ENCODE measurements at regions not wholly inside any gene's neighbourhood (a gene's known extent, or its start where the extent isn't known, plus 50 kb on each side); places are given as distances from the start of the nearest gene placed in this dataset.
A peak's percentile ranks its signal among the peaks of the same experiment; 100 is the strongest.
"Not testable (repeated sequence)": the region's sequence is repeated elsewhere in the genome, so short reads cannot be mapped to it uniquely, and the experiment has no call there.

DNA sequence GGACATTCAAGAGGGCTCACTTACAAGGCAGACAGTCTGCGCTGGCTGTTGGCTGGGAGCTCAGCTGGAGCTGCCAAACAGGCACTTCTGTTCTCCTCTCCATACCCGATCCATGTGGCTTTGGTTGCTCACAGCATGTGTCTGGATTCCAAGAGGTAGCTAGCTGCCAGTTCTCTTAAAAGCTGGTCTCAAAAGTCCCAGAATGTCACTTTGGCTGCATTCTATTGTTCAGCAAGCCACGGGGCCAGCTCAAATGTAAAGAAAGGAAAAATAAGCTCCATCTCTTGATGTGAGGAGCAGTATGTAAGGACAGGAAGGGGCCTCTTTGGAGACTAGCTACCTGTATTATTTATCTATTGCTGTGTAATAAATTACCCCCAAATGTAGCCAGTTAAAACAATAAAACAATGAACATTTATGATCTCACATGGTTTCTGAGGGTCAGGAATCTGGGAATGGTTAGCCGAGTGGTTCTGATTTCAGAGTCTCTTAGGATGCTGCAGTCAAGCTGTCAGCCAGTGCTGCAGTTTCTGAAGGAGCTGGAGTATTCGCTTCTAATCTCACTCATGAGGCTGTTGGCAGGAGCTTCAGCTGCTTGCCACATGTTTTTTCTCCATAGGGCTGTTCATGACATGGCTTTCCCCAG lies 112.7 kb upstream of the CLINT1 start:
- ATAC-seq (no peak), DNase-seq (no peak)

- not testable (repeated sequence) for ATAC-seq, DNase-seq
Observed at GRCh38 chr5:157968570-157968969, 109.6 kb upstream of the CLINT1 start.

GRCh38 chr5:157965989-157966388 lies 107.0 kb upstream of the CLINT1 start:
- DNase-seq (no peak), ATAC-seq (no peak)

GRCh38 chr5:157965040-157965678 lies 106.2 kb upstream of the CLINT1 start:
- ATAC-seq: no peak

GRCh38 chr5:157963761-157964160 lies 104.8 kb upstream of the CLINT1 start:
- DNase-seq (no peak), ATAC-seq (no peak)

More at GRCh38 chr5:157965040-157965678, 106.2 kb upstream of the CLINT1 start:
- DNase-seq: no peak

- no peak for ATAC-seq
- no peak for DNase-seq
Observed at GRCh38 chr5:157963244-157963643, 104.3 kb upstream of the CLINT1 start.

DNA sequence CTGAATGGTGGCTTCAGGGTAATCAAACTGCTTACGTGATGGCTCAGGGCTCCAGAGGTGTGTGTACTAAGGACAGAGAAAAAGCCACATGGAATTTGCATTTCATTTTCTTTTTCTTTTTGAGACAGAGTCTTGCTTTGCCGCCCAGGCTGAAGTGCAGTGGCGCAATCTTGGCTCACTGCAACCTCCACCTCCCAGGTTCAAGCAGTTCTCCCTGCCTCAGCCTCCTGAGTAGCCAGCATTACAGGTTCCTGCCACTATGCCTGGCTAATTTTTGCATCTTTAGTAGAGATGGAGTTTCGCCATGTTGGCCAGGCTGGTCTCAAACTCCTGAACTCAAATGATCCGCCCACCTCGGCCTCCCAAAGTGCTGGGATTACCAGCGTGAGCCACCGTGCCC lies 103.7 kb upstream of the CLINT1 start:
- not testable (repeated sequence) for DNase-seq, ATAC-seq

GRCh38 chr5:157961896-157962590 lies 103.1 kb upstream of the CLINT1 start:
- DNase-seq: no peak
- no peak for ATAC-seq

DNA sequence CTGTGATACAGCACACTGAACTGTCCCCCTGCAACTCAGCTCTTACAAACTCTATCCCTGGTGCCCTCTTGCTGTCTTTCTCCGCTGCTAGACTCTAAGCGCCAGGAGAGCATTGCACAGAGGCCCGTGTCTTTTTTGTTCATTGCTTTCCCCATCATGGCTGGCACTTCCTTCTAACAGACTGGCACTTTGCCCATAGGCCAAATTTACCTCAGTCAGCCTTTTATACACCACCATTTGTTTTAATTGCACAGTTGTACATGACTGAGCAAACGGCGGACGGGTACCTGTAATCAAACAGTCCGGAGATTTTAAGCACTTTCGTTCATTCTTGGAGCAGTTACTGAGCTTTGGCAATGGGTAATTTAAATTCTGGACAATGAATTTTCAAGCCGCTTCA lies 102.2 kb upstream of the CLINT1 start:
- no peak for ATAC-seq

DNA sequence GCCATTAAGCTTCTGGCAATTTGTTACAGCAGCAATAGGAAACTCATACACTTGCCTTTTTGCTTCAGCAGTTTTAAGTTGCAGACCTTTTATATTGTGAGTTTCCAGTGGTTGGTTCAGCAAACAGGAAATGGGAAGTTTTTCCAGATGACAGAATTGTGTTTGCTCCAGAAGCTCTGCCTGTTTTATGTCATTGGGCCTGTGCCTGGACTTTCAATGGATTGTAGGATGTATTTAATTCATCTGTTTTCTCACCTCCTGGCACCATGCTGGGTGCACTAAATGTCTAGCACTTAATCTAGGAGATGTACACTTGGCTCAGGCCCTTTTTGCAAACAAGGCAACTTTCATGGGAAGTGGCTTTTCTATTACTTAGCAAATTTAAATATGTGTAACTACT lies 100.4 kb upstream of the CLINT1 start:
- ATAC-seq (no peak), DNase-seq (no peak)

More for the DNA sequence above, 102.2 kb upstream of the CLINT1 start:
- DNase-seq: no peak

- DNase-seq (no peak), ATAC-seq (no peak)
Observed at GRCh38 chr5:157956271-157956885, 97.4 kb upstream of the CLINT1 start.

DNA sequence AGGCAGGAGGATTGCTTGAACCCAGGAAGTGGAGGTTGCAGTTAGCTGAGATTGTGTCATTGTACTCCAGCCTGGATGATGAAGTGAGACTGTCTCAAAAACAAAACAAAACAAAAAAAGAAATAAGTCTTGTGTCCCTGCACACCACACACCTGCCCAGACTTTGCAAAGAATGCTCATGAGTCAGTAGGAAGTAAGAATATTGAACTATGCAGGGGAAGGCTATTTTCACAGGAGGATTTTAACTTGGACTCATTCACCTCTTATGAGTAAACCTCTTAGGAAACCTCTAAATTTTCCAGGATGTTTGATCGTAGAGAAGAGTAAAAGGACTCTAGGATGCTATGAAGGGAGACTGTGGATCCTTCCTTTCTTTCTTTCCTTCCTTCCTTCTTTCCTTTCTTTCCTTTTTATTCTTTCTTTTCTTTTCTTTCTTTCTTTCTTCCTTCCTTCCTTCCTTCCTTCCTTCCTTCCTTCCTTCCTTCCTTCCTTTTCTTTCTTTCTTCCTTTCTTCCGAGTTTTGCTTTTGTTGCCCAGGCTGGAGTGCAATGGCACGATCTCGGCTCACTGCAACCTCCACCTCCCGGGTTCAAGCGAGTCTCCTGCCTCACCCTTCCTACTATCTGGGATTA lies 96.7 kb upstream of the CLINT1 start:
- DNase-seq (no peak), ATAC-seq (no peak)

DNA sequence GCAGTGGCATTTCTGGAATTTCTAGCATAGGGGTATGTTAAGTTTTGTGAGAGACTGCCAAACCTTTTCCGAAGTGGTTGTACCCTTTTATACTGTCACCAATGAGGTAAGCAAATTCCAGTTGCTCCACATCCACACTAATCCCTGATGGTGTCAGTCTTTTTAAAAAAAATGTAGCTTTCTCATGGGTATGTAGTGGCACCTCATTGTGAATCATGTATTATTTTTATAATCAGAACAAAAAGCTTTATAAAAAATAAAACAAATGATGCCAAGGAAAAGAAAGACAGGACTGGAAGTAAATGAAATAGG lies 93.4 kb upstream of the CLINT1 start:
- no peak for DNase-seq
- no peak for ATAC-seq

- ATAC-seq: no peak
- DNase-seq: no peak
Observed at GRCh38 chr5:157951673-157952373, 92.9 kb upstream of the CLINT1 start.

DNA sequence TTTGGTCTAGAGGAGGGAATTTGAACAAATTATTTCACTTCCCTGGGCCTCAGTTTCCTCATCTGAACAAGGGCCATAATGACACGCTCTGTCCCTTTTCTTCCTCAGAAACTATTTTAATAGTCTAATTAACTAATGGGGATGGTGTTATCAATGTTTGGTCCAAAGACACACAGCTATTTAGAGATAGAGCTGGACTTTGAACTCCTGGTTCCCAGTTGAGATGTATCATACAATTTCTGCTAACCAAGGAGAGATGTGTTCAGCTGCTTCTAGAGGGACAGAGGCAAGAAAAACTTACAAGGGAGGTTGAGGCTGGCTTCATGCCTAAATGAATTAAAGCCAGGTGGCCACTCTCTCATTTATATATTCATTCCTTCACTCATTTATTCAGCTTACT lies 90.6 kb upstream of the CLINT1 start:
- DNase-seq (no peak), ATAC-seq (no peak)

DNA sequence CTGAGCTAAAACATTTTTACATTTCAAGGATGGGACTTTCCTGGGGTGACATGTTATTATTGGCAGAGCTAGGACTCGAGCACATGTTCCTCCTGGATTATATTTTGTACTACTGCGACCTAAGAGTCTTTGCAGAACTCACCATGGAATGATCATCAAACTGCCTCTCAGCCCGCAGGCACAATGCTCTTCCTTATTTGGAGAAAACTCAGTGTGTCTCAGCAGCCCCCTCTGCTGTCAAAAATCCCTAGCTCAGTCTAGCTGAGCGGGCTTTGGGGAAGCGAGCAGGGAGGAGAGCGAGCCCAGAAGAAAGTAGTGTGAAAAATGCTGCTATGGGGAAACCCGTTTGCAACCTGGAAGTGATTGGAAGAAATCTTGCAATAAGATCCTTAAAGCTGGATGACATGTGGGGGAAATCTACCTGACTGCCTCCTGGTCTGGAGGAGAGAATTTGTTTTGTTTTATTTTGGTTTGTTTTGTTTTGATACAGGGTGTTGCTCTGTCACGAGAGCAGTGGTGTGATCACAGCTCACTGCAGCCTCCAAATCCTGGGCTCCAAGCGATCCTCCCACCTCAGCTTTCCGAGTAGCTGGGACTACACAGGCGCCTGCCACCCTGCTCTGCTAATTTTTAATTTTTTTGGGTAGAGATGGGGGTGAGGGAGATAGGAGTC lies 89.9 kb upstream of the CLINT1 start:
- ATAC-seq: peak; percentile 98
- DNase-seq: peak; percentile 79

- ATAC-seq (no peak), DNase-seq (no peak)
Observed at GRCh38 chr5:157947156-157947555, 88.2 kb upstream of the CLINT1 start.

GRCh38 chr5:157945822-157946221 lies 86.9 kb upstream of the CLINT1 start:
- ATAC-seq: not testable (repeated sequence)

GRCh38 chr5:157944938-157945337 lies 86.0 kb upstream of the CLINT1 start:
- DNase-seq (no peak), ATAC-seq (no peak)

More at GRCh38 chr5:157945822-157946221, 86.9 kb upstream of the CLINT1 start:
- not testable (repeated sequence) for DNase-seq

- ATAC-seq (no peak), DNase-seq (no peak)
Observed at GRCh38 chr5:157944077-157944633, 85.2 kb upstream of the CLINT1 start.

DNA sequence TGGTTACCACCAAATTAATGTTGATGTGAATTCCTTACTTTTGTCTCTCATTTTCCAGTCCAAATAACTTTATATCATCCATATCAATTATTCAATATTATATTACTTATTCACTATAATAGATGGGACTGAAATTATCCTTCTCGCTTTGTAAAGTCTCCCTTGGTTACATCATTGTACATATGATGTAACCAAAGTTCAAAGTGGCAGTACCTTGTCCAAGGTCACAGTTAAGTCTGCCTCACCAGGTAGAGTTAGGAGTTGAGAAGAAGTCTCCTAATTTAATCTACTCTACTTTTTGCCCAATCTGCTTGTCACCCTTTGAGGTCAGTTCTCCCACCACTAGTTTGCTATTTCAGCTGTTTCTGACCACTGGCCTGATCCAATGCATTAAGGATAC lies 83.7 kb upstream of the CLINT1 start:
- ATAC-seq: no peak
- no peak for DNase-seq

Data from stimulated activated naive CD8-positive, alpha-beta T cell treated with anti-CD3 and anti-CD28 coated beads, Interleukin-15, Interleukin-2, amounts not matched to agents 100 U/mL and 50 U/mL, for 24 hours (primary cell).